ENCODE measurements at regions not wholly inside any gene's neighbourhood (a gene's known extent, or its start where the extent isn't known, plus 50 kb on each side); places are given as distances from the start of the nearest gene placed in this dataset.

DNA sequence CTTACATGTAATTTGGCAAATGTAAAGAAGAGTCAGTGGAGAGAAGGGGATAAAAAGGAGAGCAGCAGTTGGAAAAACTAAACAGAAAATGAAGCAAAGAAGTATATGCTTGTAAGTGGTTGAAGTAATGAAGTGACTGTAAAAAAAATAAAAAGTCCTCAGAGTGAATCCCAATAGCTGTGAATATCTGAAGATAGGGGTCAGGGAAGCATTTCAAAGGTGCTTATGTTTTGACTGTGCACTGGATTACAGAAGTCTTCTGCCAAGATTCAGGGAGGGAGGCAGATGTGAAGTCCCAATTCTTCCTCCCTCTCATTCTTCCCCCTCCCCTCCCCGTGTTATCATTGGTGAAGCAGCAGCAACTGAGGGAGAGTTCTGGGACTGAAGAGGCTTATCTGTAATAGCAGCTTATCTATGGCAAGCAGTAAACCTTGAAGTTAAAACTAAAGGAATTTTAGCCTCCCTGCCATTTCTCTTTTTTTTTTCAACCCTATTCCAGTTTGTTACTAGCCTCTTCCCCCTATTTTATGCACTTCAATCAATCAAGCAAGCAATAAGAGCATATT lies 597.9 kb downstream of the IGSF11 start:
- H3K14ac ChIP-seq (ENCODE audit: low read length) = no peak overlapping the region
- no peaks in the 10 kb centered on the region for H3K27me3 ChIP-seq (ENCODE audit: control insufficient read depth in 3 of 3, insufficient read depth in 3 of 3, low read depth in 1 of 3, low read length in 3 of 3)
- no peak overlapping the region for H2BK12ac ChIP-seq (ENCODE audit: low read length)
- H2BK120ac ChIP-seq (ENCODE audit: low read depth, low read length) = no peak overlapping the region
- H3K4me3 ChIP-seq (ENCODE audit: low read length in 2 of 2) = no peak overlapping the region
- H3K9ac ChIP-seq (ENCODE audit: low read depth, low read length, poor library complexity) = no peak overlapping the region
- no CpG with 5 or more reads among the region's 1 CpG for WGBS, 2 donors (ENCODE audit: extremely low coverage in 2 of 2, insufficient read length in 2 of 2, insufficient replicate concordance in 1 of 2)
- H3K27ac ChIP-seq (replicated peaks; ENCODE audit: low read length) = no peak overlapping the region
- no peak for DNase-seq (ENCODE audit: low spot score)
- H3K4ac ChIP-seq (ENCODE audit: low read length) = no peak overlapping the region
- H3K4me1 ChIP-seq (ENCODE audit: control insufficient read depth in 2 of 2, insufficient read depth in 1 of 2, low read depth in 1 of 2, low read length in 2 of 2) = no peaks in the 10 kb centered on the region
- H2AFZ ChIP-seq (ENCODE audit: low read length) = no peak overlapping the region
- no peak overlapping the region for H4K91ac ChIP-seq (ENCODE audit: low read depth, low read length, poor library complexity)
- H3K36me3 ChIP-seq (replicated peaks in 1 of 2; ENCODE audit: control insufficient read depth in 2 of 2, insufficient read depth in 2 of 2, low read length in 2 of 2) = no peaks in the 10 kb centered on the region
- H2BK15ac ChIP-seq (ENCODE audit: low read length) = no peak overlapping the region
- H3K23ac ChIP-seq (ENCODE audit: low read depth, low read length, poor library complexity) = no peak overlapping the region
- H2AK5ac ChIP-seq (ENCODE audit: low read depth, low read length) = no peak overlapping the region
- H2BK5ac ChIP-seq (ENCODE audit: low read length) = no peak overlapping the region
- H3K4me2 ChIP-seq (ENCODE audit: insufficient read depth, low read length, poor library complexity, severe bottlenecking) = no peak overlapping the region
- H3K9me3 ChIP-seq (replicated peaks in 1 of 2; ENCODE audit: control insufficient read depth in 2 of 2, insufficient read depth in 1 of 2, low read depth in 1 of 2, low read length in 2 of 2) = no peaks in the 10 kb centered on the region
- H4K8ac ChIP-seq (ENCODE audit: low read depth, low read length) = no peak overlapping the region
- H3K79me1 ChIP-seq (ENCODE audit: low read depth, low read length) = no peaks in the 10 kb centered on the region
- H3K18ac ChIP-seq (ENCODE audit: low read length) = no peak overlapping the region

GRCh38 chr3:118445036-118445435 lies 589.6 kb downstream of the IGSF11 start:
- Histone ChIP-seq H3K9me3 (replicated peaks in 1 of 2; ENCODE audit: control insufficient read depth in 2 of 2, insufficient read depth in 1 of 2, low read depth in 1 of 2, low read length in 2 of 2) (no peaks in the 10 kb centered on the region), H3K27me3 (ENCODE audit: control insufficient read depth in 3 of 3, insufficient read depth in 3 of 3, low read depth in 1 of 3, low read length in 3 of 3) (no peaks in the 10 kb centered on the region), H3K4ac (ENCODE audit: low read length) (no peak overlapping the region), H3K4me1 (ENCODE audit: control insufficient read depth in 2 of 2, insufficient read depth in 1 of 2, low read depth in 1 of 2, low read length in 2 of 2) (no peaks in the 10 kb centered on the region), H4K8ac (ENCODE audit: low read depth, low read length) (no peak overlapping the region), H3K4me3 (ENCODE audit: low read length in 2 of 2) (peak overlapping the region in 1 of 2 donors; percentile 6), H3K18ac (ENCODE audit: low read length) (no peak overlapping the region), H2AFZ (ENCODE audit: low read length) (no peak overlapping the region), H4K91ac (ENCODE audit: low read depth, low read length, poor library complexity) (no peak overlapping the region), H3K79me1 (ENCODE audit: low read depth, low read length) (no peaks in the 10 kb centered on the region), H2BK5ac (ENCODE audit: low read length) (no peak overlapping the region), H3K14ac (ENCODE audit: low read length) (no peak overlapping the region), H2BK12ac (ENCODE audit: low read length) (no peak overlapping the region), H3K36me3 (replicated peaks in 1 of 2; ENCODE audit: control insufficient read depth in 2 of 2, insufficient read depth in 2 of 2, low read length in 2 of 2) (no peaks in the 10 kb centered on the region), H2AK5ac (ENCODE audit: low read depth, low read length) (no peak overlapping the region), H3K23ac (ENCODE audit: low read depth, low read length, poor library complexity) (no peak overlapping the region), H3K27ac (replicated peaks; ENCODE audit: low read length) (no peak overlapping the region), H3K9ac (ENCODE audit: low read depth, low read length, poor library complexity) (no peak overlapping the region), H2BK120ac (ENCODE audit: low read depth, low read length) (no peak overlapping the region), H3K4me2 (ENCODE audit: insufficient read depth, low read length, poor library complexity, severe bottlenecking) (no peak overlapping the region), H2BK15ac (ENCODE audit: low read length) (no peak overlapping the region)
- WGBS, 2 donors (ENCODE audit: extremely low coverage in 2 of 2, insufficient read length in 2 of 2, insufficient replicate concordance in 1 of 2) = no CpG with 5 or more reads among the region's 6 CpGs
- no peak for DNase-seq (ENCODE audit: low spot score)

- DNase-seq (ENCODE audit: low spot score) = no peak
- Histone ChIP-seq H4K91ac (ENCODE audit: low read depth, low read length, poor library complexity) (no peak overlapping the region), H2BK12ac (ENCODE audit: low read length) (no peak overlapping the region), H3K9ac (ENCODE audit: low read depth, low read length, poor library complexity) (no peak overlapping the region), H2BK5ac (ENCODE audit: low read length) (no peak overlapping the region), H3K4me2 (ENCODE audit: insufficient read depth, low read length, poor library complexity, severe bottlenecking) (no peak overlapping the region), H3K27me3 (ENCODE audit: control insufficient read depth in 3 of 3, insufficient read depth in 3 of 3, low read depth in 1 of 3, low read length in 3 of 3) (no peaks in the 10 kb centered on the region), H2BK120ac (ENCODE audit: low read depth, low read length) (no peak overlapping the region), H3K18ac (ENCODE audit: low read length) (no peak overlapping the region), H2AFZ (ENCODE audit: low read length) (no peak overlapping the region), H3K27ac (replicated peaks; ENCODE audit: low read length) (no peak overlapping the region), H3K4ac (ENCODE audit: low read length) (no peak overlapping the region), H2AK5ac (ENCODE audit: low read depth, low read length) (no peak overlapping the region), H3K23ac (ENCODE audit: low read depth, low read length, poor library complexity) (no peak overlapping the region), H2BK15ac (ENCODE audit: low read length) (no peak overlapping the region), H4K8ac (ENCODE audit: low read depth, low read length) (no peak overlapping the region), H3K4me1 (ENCODE audit: control insufficient read depth in 2 of 2, insufficient read depth in 1 of 2, low read depth in 1 of 2, low read length in 2 of 2) (no peaks in the 10 kb centered on the region), H3K36me3 (replicated peaks in 1 of 2; ENCODE audit: control insufficient read depth in 2 of 2, insufficient read depth in 2 of 2, low read length in 2 of 2) (no peaks in the 10 kb centered on the region), H3K14ac (ENCODE audit: low read length) (no peak overlapping the region), H3K9me3 (replicated peaks in 1 of 2; ENCODE audit: control insufficient read depth in 2 of 2, insufficient read depth in 1 of 2, low read depth in 1 of 2, low read length in 2 of 2) (no peaks in the 10 kb centered on the region), H3K4me3 (ENCODE audit: low read length in 2 of 2) (no peak overlapping the region), H3K79me1 (ENCODE audit: low read depth, low read length) (no peaks in the 10 kb centered on the region)
These were observed 587.3 kb downstream of the IGSF11 start for GRCh38 chr3:118447339-118447738.

- Histone ChIP-seq H4K91ac (ENCODE audit: low read depth, low read length, poor library complexity) (no peak overlapping the region), H3K18ac (ENCODE audit: low read length) (no peak overlapping the region), H2AFZ (ENCODE audit: low read length) (no peak overlapping the region), H2AK5ac (ENCODE audit: low read depth, low read length) (no peak overlapping the region), H3K36me3 (replicated peaks in 1 of 2; ENCODE audit: control insufficient read depth in 2 of 2, insufficient read depth in 2 of 2, low read length in 2 of 2) (no peaks in the 10 kb centered on the region), H2BK12ac (ENCODE audit: low read length) (no peak overlapping the region), H3K4me1 (ENCODE audit: control insufficient read depth in 2 of 2, insufficient read depth in 1 of 2, low read depth in 1 of 2, low read length in 2 of 2) (no peaks in the 10 kb centered on the region), H3K4me2 (ENCODE audit: insufficient read depth, low read length, poor library complexity, severe bottlenecking) (no peak overlapping the region), H3K23ac (ENCODE audit: low read depth, low read length, poor library complexity) (no peak overlapping the region), H3K9me3 (replicated peaks in 1 of 2; ENCODE audit: control insufficient read depth in 2 of 2, insufficient read depth in 1 of 2, low read depth in 1 of 2, low read length in 2 of 2) (no peaks in the 10 kb centered on the region), H2BK120ac (ENCODE audit: low read depth, low read length) (no peak overlapping the region), H3K9ac (ENCODE audit: low read depth, low read length, poor library complexity) (no peak overlapping the region), H3K4me3 (ENCODE audit: low read length in 2 of 2) (no peak overlapping the region), H3K79me1 (ENCODE audit: low read depth, low read length) (no peaks in the 10 kb centered on the region), H3K14ac (ENCODE audit: low read length) (no peak overlapping the region), H2BK15ac (ENCODE audit: low read length) (no peak overlapping the region), H3K27me3 (ENCODE audit: control insufficient read depth in 3 of 3, insufficient read depth in 3 of 3, low read depth in 1 of 3, low read length in 3 of 3) (no peaks in the 10 kb centered on the region), H3K27ac (replicated peaks; ENCODE audit: low read length) (no peak overlapping the region), H2BK5ac (ENCODE audit: low read length) (no peak overlapping the region), H4K8ac (ENCODE audit: low read depth, low read length) (no peak overlapping the region), H3K4ac (ENCODE audit: low read length) (no peak overlapping the region)
- no peak for DNase-seq (ENCODE audit: low spot score)
- WGBS, 2 donors (ENCODE audit: extremely low coverage in 2 of 2, insufficient read length in 2 of 2, insufficient replicate concordance in 1 of 2) = no CpG with 5 or more reads among the region's 2 CpGs
These were observed 567.8 kb downstream of the IGSF11 start for GRCh38 chr3:118466795-118467330.

Measured in neuronal stem cell (in vitro differentiated cells).